T-helper 1 cell (primary cell): ENCODE measurements at regions not wholly inside any gene's neighbourhood (a gene's known extent, or its start where the extent isn't known, plus 50 kb on each side); places are given as distances from the start of the nearest gene placed in this dataset.

Source experiments
- DNase-seq, 5 donors: peaks; one replicate each; pipeline ENCODE4 v3.0.0-alpha.2; 2012 to 2020

- no peak for DNase-seq
Measured at GRCh38 chr6:169989594-169989993, 238.2 kb downstream of the ERMARD start.

GRCh38 chr6:169988769-169989550, 237.5 kb downstream of the ERMARD start:
- DNase-seq, result no peak

GRCh38 chr6:169986848-169987498, 235.6 kb downstream of the ERMARD start:
- no peak for DNase-seq

GRCh38 chr6:169986171-169986847, 234.9 kb downstream of the ERMARD start:
- no peak for DNase-seq

- DNase-seq, result no peak
Measured at GRCh38 chr6:169985121-169986015, 233.9 kb downstream of the ERMARD start.

GRCh38 chr6:169984181-169985120, 233.0 kb downstream of the ERMARD start:
- DNase-seq, result no peak

GRCh38 chr6:169983651-169984050, 232.2 kb downstream of the ERMARD start:
- no peak for DNase-seq

- DNase-seq, result no peak
Measured at GRCh38 chr6:169982461-169983386, 231.3 kb downstream of the ERMARD start.

- DNase-seq, result no peak
Measured at GRCh38 chr6:169981969-169982368, 230.5 kb downstream of the ERMARD start.

- no peak for DNase-seq
Measured at GRCh38 chr6:169981568-169981967, 230.1 kb downstream of the ERMARD start.

- DNase-seq, result no peak
Measured at GRCh38 chr6:169980826-169981450, 229.5 kb downstream of the ERMARD start.

GRCh38 chr6:169979873-169980432, 228.5 kb downstream of the ERMARD start:
- DNase-seq, result no peak

GRCh38 chr6:169978615-169979161, 227.3 kb downstream of the ERMARD start:
- DNase-seq, result no peak

GRCh38 chr6:169977434-169978265, 226.2 kb downstream of the ERMARD start:
- no peak for DNase-seq

- DNase-seq, result no peak
Measured at GRCh38 chr6:169976301-169977081, 225.1 kb downstream of the ERMARD start.

- no peak for DNase-seq
Measured at GRCh38 chr6:169975701-169976100, 224.3 kb downstream of the ERMARD start.

GRCh38 chr6:169975286-169975685, 223.9 kb downstream of the ERMARD start:
- no peak for DNase-seq
